ENCODE measurements at regions not wholly inside any gene's neighbourhood (a gene's known extent, or its start where the extent isn't known, plus 50 kb on each side); places are given as distances from the start of the nearest gene placed in this dataset.

DNA sequence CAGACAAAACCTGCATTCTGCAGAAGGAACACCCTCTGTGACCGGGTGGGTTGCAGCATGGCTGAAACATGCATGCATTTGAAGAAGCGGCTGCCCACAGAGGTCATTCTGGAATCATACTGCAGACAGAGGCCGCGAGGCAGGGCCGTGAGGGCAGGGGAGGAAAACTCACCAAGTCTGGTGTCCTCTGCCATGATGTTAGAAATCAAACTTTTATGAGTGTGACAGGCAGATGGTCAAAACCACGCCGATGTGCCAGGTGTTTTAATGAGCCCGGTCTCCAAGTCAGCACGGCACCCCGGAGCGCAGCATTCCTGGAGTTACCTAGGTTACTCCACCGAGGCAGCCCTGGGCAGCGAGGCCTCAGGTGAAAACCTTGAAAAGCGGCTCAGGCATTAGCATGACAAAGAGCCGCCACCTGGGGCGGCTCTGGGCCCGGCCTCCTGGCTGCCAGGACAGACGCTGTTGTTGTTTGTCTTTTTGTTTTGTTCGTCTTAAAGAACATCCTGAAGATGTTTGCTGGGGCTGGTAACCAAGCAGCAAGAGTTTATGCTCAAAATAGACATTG is 255.6 kb downstream of the ERMARD start:
- no peak for TF ChIP-seq POLR2A (IDR thresholded peaks at IDR 0.05)
- TF ChIP-seq, protein P1, sequence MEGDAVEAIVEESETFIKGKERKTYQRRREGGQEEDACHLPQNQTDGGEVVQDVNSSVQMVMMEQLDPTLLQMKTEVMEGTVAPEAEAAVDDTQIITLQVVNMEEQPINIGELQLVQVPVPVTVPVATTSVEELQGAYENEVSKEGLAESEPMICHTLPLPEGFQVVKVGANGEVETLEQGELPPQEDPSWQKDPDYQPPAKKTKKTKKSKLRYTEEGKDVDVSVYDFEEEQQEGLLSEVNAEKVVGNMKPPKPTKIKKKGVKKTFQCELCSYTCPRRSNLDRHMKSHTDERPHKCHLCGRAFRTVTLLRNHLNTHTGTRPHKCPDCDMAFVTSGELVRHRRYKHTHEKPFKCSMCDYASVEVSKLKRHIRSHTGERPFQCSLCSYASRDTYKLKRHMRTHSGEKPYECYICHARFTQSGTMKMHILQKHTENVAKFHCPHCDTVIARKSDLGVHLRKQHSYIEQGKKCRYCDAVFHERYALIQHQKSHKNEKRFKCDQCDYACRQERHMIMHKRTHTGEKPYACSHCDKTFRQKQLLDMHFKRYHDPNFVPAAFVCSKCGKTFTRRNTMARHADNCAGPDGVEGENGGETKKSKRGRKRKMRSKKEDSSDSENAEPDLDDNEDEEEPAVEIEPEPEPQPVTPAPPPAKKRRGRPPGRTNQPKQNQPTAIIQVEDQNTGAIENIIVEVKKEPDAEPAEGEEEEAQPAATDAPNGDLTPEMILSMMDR (IDR thresholded peaks at IDR 0.05), result no peak

Data from gastroesophageal sphincter (tissue), 3 donors.